Suprapubic skin (tissue), 4 donors: ENCODE measurements at regions not wholly inside any gene's neighbourhood (a gene's known extent, or its start where the extent isn't known, plus 50 kb on each side); places are given as distances from the start of the nearest gene placed in this dataset.

Source experiments
- DNase-seq, 2 donors: peaks; one replicate each; pipeline ENCODE4 v3.0.0-alpha.2; 2019; ENCODE audit warnings: low spot score in 2 of 2
- H3K27ac ChIP-seq: fragments of 200-600 bp; sonication (generic); one replicate; pipeline ENCODE4 v1.5.1; 2019
- H3K27me3 ChIP-seq: fragments of 200-600 bp; sonication (generic); one replicate; pipeline ENCODE4 v1.5.1; 2019
- H3K36me3 ChIP-seq: fragments of 200-600 bp; sonication (generic); one replicate; pipeline ENCODE4 v1.5.1; 2019
- H3K4me1 ChIP-seq: fragments of 200-600 bp; sonication (generic); one replicate; pipeline ENCODE4 v1.5.1; 2019
- H3K4me3 ChIP-seq: fragments of 200-600 bp; sonication (generic); one replicate; pipeline ENCODE4 v1.5.1; 2019; ENCODE audit warnings: mild to moderate bottlenecking
- H3K9me3 ChIP-seq: fragments of 200-600 bp; sonication (generic); one replicate; pipeline ENCODE4 v1.5.1; 2019
- CTCF ChIP-seq, 2 donors: fragments of 200-600 bp in 1 of 2; fragments of 450-650 bp in 1 of 2; sonication (generic) in 1 of 2; IDR thresholded peaks; one replicate each; pipeline ENCODE4 v1.5.1; 2016 to 2019; ENCODE audit warnings: antibody characterized with exemption in 2 of 2, mild to moderate bottlenecking in 1 of 2, moderate library complexity in 1 of 2
- EP300 ChIP-seq: sonication (generic); formaldehyde crosslinking; IDR thresholded peaks from one replicate; pipeline ENCODE4 v1.6.1; 2017; ENCODE audit warnings: antibody characterized with exemption
- POLR2A ChIP-seq, 2 donors: fragments of 450-650 bp; IDR thresholded peaks; one replicate each; pipeline ENCODE4 v1.6.1; 2017; ENCODE audit warnings: antibody characterized with exemption in 2 of 2, mild to moderate bottlenecking in 2 of 2, moderate library complexity in 2 of 2
- POLR2AphosphoS5 ChIP-seq, 3 donors: sonication (generic); formaldehyde crosslinking; IDR thresholded peaks; one replicate each; pipeline ENCODE4 v1.6.1; 2017; ENCODE audit warnings: antibody characterized with exemption in 3 of 3
- WGBS: methylation state at CpG from one replicate; pipeline ENCODE4 v1.1.5; 2018; 5-methylcytosine and 5-hydroxymethylcytosine counted together

DNA sequence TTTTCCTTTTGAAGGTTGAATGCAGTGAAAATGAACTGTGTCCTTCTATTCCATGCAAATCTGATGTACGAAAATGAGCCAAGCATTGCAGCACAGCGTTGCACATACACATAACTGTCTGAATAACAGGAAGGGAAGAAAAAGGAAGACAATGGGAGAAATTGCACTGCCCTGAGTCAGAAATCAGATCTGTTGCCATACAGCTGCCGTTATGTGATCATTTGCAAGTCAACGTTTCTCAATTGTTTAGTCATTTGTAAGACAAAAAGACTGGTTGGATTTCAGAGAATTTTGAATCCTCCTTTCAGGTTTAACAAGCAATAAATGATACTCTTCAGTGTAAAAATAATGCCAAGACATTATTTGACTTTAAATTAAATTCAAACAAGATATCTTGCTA is 284.1 kb downstream of the DSEL start:
- H3K4me1 ChIP-seq = no peaks in the 10 kb centered on the region
- TF ChIP-seq POLR2A (IDR thresholded peaks at IDR 0.05) (no peak), EP300 (no peak), POLR2AphosphoS5 (IDR thresholded peaks at IDR 0.05) (no peak), CTCF (IDR thresholded peaks at IDR 0.05) (no peak)
- H3K27me3 ChIP-seq = no peaks in the 10 kb centered on the region
- H3K36me3 ChIP-seq = no peaks in the 10 kb centered on the region
- peaks cover 4% of the 10 kb centered on the region for H3K9me3 ChIP-seq
- H3K4me3 ChIP-seq = no peak overlapping the region
- no peak for DNase-seq
- WGBS = 48% methylated on average over 4 of the region's 4 CpGs
- no peak overlapping the region for H3K27ac ChIP-seq

DNA sequence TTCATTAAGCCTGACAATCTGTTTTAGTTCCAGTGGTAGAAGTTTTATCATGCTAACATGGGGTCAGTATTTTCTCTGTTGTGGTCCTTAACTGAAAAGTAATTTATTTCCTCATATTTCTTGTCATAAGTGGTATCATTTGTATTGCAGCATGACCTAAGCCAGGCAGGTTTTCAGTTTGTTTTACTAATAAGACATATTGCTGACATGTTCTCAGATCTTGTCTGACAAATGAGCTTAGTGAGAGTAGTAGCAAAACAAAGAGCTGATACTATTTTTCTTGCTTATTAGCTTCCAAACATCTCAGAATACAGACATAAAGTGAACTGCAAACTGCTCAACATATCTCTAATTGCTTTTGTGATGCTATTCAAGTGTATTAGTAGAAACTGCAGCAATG is 293.6 kb downstream of the DSEL start:
- H3K4me1 ChIP-seq = no peaks in the 10 kb centered on the region
- H3K4me3 ChIP-seq = no peak overlapping the region
- no peak for TF ChIP-seq EP300
- no peak for TF ChIP-seq CTCF (IDR thresholded peaks at IDR 0.05)
- no peak for TF ChIP-seq POLR2AphosphoS5 (IDR thresholded peaks at IDR 0.05)
- no peak for TF ChIP-seq POLR2A (IDR thresholded peaks at IDR 0.05)
- H3K9me3 ChIP-seq = no peaks in the 10 kb centered on the region
- H3K27me3 ChIP-seq = no peaks in the 10 kb centered on the region
- DNase-seq = no peak
- no peaks in the 10 kb centered on the region for H3K36me3 ChIP-seq
- no peak overlapping the region for H3K27ac ChIP-seq

- Histone ChIP-seq H3K27me3 (peaks cover 3% of the 10 kb centered on the region), H3K4me1 (no peaks in the 10 kb centered on the region), H3K36me3 (no peaks in the 10 kb centered on the region), H3K9me3 (no peaks in the 10 kb centered on the region), H3K4me3 (no peak overlapping the region), H3K27ac (no peak overlapping the region)
- TF ChIP-seq EP300 = no peak
- TF ChIP-seq POLR2A (IDR thresholded peaks at IDR 0.05) = no peak
- no peak for TF ChIP-seq POLR2AphosphoS5 (IDR thresholded peaks at IDR 0.05)
- TF ChIP-seq CTCF (IDR thresholded peaks at IDR 0.05) = no peak
- WGBS = 62% methylated on average over 5 of the region's 5 CpGs
- no peak for DNase-seq
Measured at GRCh38 chr18:67219821-67220220, 296.7 kb downstream of the DSEL start.

DNA sequence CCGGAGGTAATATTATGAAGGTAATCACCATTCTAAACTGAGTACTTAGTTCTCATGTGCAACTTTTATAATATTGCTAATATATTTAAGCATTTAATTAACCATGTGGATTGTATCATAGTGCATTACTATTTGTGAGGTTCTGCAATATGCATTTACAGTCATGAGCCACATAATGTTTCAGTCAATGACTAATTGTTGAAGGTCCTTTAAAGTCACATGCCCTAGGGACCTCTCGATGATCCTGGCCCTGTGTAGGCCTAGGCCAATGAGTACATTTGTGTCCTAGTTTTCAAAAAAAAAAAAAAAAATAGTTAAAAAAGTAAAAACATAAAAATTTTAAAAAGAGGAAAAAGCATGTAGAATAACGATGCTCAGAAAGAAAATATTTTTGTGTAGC is 298.0 kb downstream of the DSEL start:
- WGBS = 82% methylated on average over 3 of the region's 3 CpGs
- H3K36me3 ChIP-seq = no peaks in the 10 kb centered on the region
- no peak for DNase-seq
- no peaks in the 10 kb centered on the region for H3K4me1 ChIP-seq
- H3K9me3 ChIP-seq = no peaks in the 10 kb centered on the region
- no peak overlapping the region for H3K4me3 ChIP-seq
- no peak overlapping the region for H3K27ac ChIP-seq
- H3K27me3 ChIP-seq = peaks cover 3% of the 10 kb centered on the region
- no peak for TF ChIP-seq POLR2AphosphoS5 (IDR thresholded peaks at IDR 0.05)

GRCh38 chr18:67217551-67218166 is 298.9 kb downstream of the DSEL start:
- Histone ChIP-seq H3K9me3 (no peaks in the 10 kb centered on the region), H3K36me3 (no peaks in the 10 kb centered on the region), H3K27me3 (peaks cover 3% of the 10 kb centered on the region), H3K4me3 (no peak overlapping the region), H3K4me1 (no peaks in the 10 kb centered on the region), H3K27ac (no peak overlapping the region)
- WGBS = 5% methylated on average over 7 of the region's 7 CpGs
- TF ChIP-seq POLR2A (IDR thresholded peaks at IDR 0.05) = no peak
- peak; percentile 67 to 78 for TF ChIP-seq CTCF (IDR thresholded peaks at IDR 0.05)
- DNase-seq = no peak

DNA sequence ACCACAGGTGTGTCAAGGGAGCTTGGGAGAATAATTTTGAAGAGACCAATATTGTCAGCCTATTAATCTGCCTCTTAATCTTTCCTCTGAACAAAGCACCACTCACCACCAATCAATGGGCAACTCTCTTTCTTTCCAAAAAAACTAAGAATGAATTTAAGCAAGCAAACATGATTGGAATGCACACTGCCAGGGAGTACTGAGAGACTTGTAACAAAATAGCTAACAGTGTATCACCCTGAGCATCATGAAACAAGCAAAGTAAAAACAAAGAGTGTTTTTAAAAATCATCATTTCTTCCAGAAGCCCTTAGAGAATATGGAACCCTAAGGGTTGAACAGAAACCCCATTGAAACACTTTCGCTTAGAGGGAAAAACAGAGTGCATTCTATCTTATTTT is 299.7 kb downstream of the DSEL start:
- Histone ChIP-seq H3K27me3 (peaks cover 3% of the 10 kb centered on the region), H3K4me3 (no peak overlapping the region), H3K9me3 (no peaks in the 10 kb centered on the region), H3K36me3 (no peaks in the 10 kb centered on the region), H3K4me1 (no peaks in the 10 kb centered on the region), H3K27ac (no peak overlapping the region)
- no peak for DNase-seq
- WGBS = 78% methylated on average over 1 of the region's 1 CpG
- no peak for TF ChIP-seq EP300
- TF ChIP-seq POLR2A (IDR thresholded peaks at IDR 0.05) = no peak
- no peak for TF ChIP-seq CTCF (IDR thresholded peaks at IDR 0.05)
- TF ChIP-seq POLR2AphosphoS5 (IDR thresholded peaks at IDR 0.05) = no peak
